GM23338 (cell line): ENCODE measurements at regions not wholly inside any gene's neighbourhood (a gene's known extent, or its start where the extent isn't known, plus 50 kb on each side); places are given as distances from the start of the nearest gene placed in this dataset.

Experiments
- ATAC-seq: fragments of 200-7000 bp; cut with Tn5 transposase; 3 replicates; pipeline ENCODE4 v1.9.1; 2020
- DNase-seq: peaks from one replicate; pipeline ENCODE4 v3.0.0-alpha.2; 2015; ENCODE audit warnings: low spot score
- H2AFZ ChIP-seq: fragments of 200-600 bp; sonication (generic); 2 replicates; pipeline ENCODE4 v1.8.0; 2016; ENCODE audit warnings: antibody characterized with exemption, mild to moderate bottlenecking, moderate library complexity
- H3F3A ChIP-seq: fragments of 200-600 bp; sonication (generic); replicated peaks from 2 replicates; pipeline ENCODE4 v1.8.0; 2017; ENCODE audit warnings: antibody characterized with exemption, mixed run types, low read depth
- H3K27ac ChIP-seq: fragments of 200-600 bp; sonication (generic); 2 replicates; pipeline ENCODE4 v1.6.1; 2016; ENCODE audit warnings: low read depth
- H3K27me3 ChIP-seq: fragments of 200-600 bp; sonication (generic); 2 replicates; pipeline ENCODE4 v1.8.0; 2016; ENCODE audit warnings: mild to moderate bottlenecking, mixed run types, moderate library complexity; ENCODE audit not compliant: insufficient read depth
- H3K36me3 ChIP-seq: fragments of 200-600 bp; sonication (generic); 2 replicates; pipeline ENCODE4 v1.8.0; 2016; ENCODE audit warnings: mild to moderate bottlenecking; ENCODE audit not compliant: insufficient read depth
- H3K4me1 ChIP-seq: fragments of 200-600 bp; sonication (generic); 2 replicates; pipeline ENCODE4 v1.8.0; 2016; ENCODE audit warnings: mild to moderate bottlenecking, moderate library complexity; ENCODE audit not compliant: insufficient read depth
- H3K4me2 ChIP-seq: fragments of 200-600 bp; sonication (generic); 2 replicates; pipeline ENCODE4 v1.7.1; 2017; ENCODE audit warnings: mixed run types
- H3K4me3 ChIP-seq: fragments of 200-600 bp; sonication (generic); 2 replicates; pipeline ENCODE4 v1.6.1; 2016; ENCODE audit warnings: mixed run types
- H3K79me2 ChIP-seq: fragments of 200-600 bp; sonication (generic); replicated peaks from 2 replicates; pipeline ENCODE4 v1.8.0; 2017; ENCODE audit warnings: mild to moderate bottlenecking; ENCODE audit not compliant: insufficient read depth
- H3K9me2 ChIP-seq: fragments of 200-600 bp; sonication (generic); 2 replicates; pipeline ENCODE4 v1.8.0; 2017; ENCODE audit not compliant: insufficient read depth
- H4K20me1 ChIP-seq: fragments of 200-600 bp; sonication (generic); replicated peaks from 2 replicates; pipeline ENCODE4 v1.8.0; 2017; ENCODE audit warnings: mild to moderate bottlenecking; ENCODE audit not compliant: insufficient read depth
- H3K27ac Mint-ChIP-seq: 2 replicates; pipeline ENCODE4 v1.8.0; 2020; ENCODE audit warnings: inconsistent platforms, mild to moderate bottlenecking, moderate library complexity, mixed read lengths
- H3K27me3 Mint-ChIP-seq: 3 replicates; pipeline ENCODE4 v1.8.0; 2022; ENCODE audit warnings: low read depth, mild to moderate bottlenecking, moderate library complexity, mixed read lengths, inconsistent platforms; ENCODE audit not compliant: insufficient read depth, poor library complexity
- H3K36me3 Mint-ChIP-seq: 3 replicates; pipeline ENCODE4 v1.8.0; 2021; ENCODE audit warnings: low read depth, mild to moderate bottlenecking, inconsistent platforms, moderate library complexity, mixed read lengths
- H3K4me1 Mint-ChIP-seq: 3 replicates; pipeline ENCODE4 v1.8.0; 2020; ENCODE audit warnings: mild to moderate bottlenecking, inconsistent platforms, mixed read lengths
- H3K4me3 Mint-ChIP-seq: 3 replicates; pipeline ENCODE4 v1.8.0; 2021; ENCODE audit warnings: moderate library complexity, mild to moderate bottlenecking, inconsistent platforms, mixed read lengths
- H3K9me3 Mint-ChIP-seq: 3 replicates; pipeline ENCODE4 v1.8.0; 2020; ENCODE audit warnings: moderate library complexity, mild to moderate bottlenecking, inconsistent platforms, mixed read lengths
- CREB1 ChIP-seq: fragments of 250-450 bp; sonication (Bioruptor Pico); IDR thresholded peaks from 2 replicates; pipeline ENCODE4 v1.5.0; 2020; ENCODE audit warnings: low read depth, mild to moderate bottlenecking, moderate library complexity
- CTCF ChIP-seq, 2 experiments: fragments of 200-600 bp in 1 of 2; sonication (generic) in 1 of 2; conservative IDR thresholded peaks; 2 replicates each; pipeline versions ENCODE4 v1.5.1 to v1.6.1; 2016 to 2017; ENCODE audit warnings: antibody characterized with exemption in 2 of 2, low read depth in 2 of 2, mild to moderate bottlenecking in 2 of 2, moderate library complexity in 1 of 2
- EZH2 ChIP-seq: fragments of 200-600 bp; sonication (generic); IDR thresholded peaks from one replicate; pipeline ENCODE4 v1.8.0; 2017; ENCODE audit warnings: antibody characterized with exemption, mild to moderate bottlenecking, low read depth; ENCODE audit not compliant: unreplicated experiment
- EZH2phosphoT487 ChIP-seq: fragments of 200-600 bp; sonication (generic); IDR thresholded peaks from one replicate; pipeline ENCODE4 v1.8.1; 2018; ENCODE audit warnings: antibody characterized with exemption; ENCODE audit not compliant: unreplicated experiment
- JUNB ChIP-seq: IDR thresholded peaks from one replicate; pipeline ENCODE4 v1.6.1; 2016; ENCODE audit warnings: antibody characterized with exemption; ENCODE audit not compliant: unreplicated experiment
- NANOG ChIP-seq: IDR thresholded peaks from 2 replicates; pipeline ENCODE4 v1.6.1; 2016; ENCODE audit warnings: antibody characterized with exemption, borderline replicate concordance
- POLR2AphosphoS5 ChIP-seq: IDR thresholded peaks from 2 replicates; pipeline ENCODE4 v1.6.1; 2016; ENCODE audit warnings: antibody characterized with exemption, low read depth
- STAT1 ChIP-seq: IDR thresholded peaks from one replicate; pipeline ENCODE4 v1.6.1; 2016; ENCODE audit warnings: antibody characterized with exemption; ENCODE audit not compliant: unreplicated experiment
- ZNF114 ChIP-seq: fragments of 250-450 bp; sonication (Bioruptor Pico); IDR thresholded peaks from 2 replicates; pipeline ENCODE4 v1.5.0; 2020; ENCODE audit warnings: mild to moderate bottlenecking, moderate library complexity
- ZNF331 ChIP-seq: fragments of 250-450 bp; sonication (Bioruptor Pico); IDR thresholded peaks from 2 replicates; pipeline ENCODE4 v1.5.0; 2020; ENCODE audit warnings: low read depth, mild to moderate bottlenecking, moderate library complexity
- ZNF462 ChIP-seq: fragments of 250-450 bp; sonication (Bioruptor Pico); IDR thresholded peaks from 2 replicates; pipeline ENCODE4 v1.5.0; 2020; ENCODE audit warnings: mild to moderate bottlenecking, moderate library complexity
- TF ChIP-seq, protein P1 (sequence below): IDR thresholded peaks from 2 replicates; pipeline ENCODE4 v1.6.1; 2016; ENCODE audit warnings: antibody characterized with exemption
- TF ChIP-seq, protein P2 (sequence below): IDR thresholded peaks from one replicate; pipeline ENCODE4 v1.6.1; 2018; ENCODE audit warnings: antibody characterized with exemption; ENCODE audit not compliant: unreplicated experiment

DNA sequence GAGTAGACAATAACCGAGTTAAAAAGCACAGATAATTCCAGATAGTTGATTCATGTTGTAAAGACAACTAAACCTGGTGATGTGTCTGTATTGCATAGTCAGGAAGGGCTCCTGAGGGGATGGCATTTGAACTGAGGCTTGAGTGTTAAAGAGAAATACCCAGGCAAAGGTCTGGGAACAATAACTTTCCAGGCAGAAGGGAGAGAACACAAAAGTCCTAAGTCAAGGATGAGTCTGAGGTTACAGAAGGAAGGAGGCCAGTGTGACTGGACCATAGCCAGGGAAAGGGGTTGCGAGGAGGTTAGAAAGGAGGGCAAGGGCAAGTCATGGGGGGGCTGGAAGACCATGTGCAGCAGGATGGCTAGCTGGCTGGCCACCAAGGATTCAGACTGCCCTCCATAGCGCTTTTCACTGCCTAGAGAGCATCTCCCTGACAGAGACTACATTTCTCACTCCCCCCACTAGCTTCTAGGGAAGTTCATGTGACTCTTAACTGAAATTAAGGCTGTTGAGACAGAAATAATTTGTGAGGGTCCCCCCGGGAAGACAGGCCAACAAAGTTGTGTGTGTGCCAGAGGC, 135.5 kb upstream of the CREB1 start:
- no peak for DNase-seq

More for the DNA sequence above, 135.5 kb upstream of the CREB1 start:
- H3K4me2 ChIP-seq = no peak overlapping the region
- H3K79me2 ChIP-seq = no peaks in the 10 kb centered on the region
- 0 out of 2 replicates have a peak, but pooled peaks cover 3% of the 10 kb centered on the region for H3K9me2 ChIP-seq
- Mint-ChIP-seq H3K4me1 (peaks cover 6% of the 10 kb centered on the region), H3K9me3 (no peaks in the 10 kb centered on the region), H3K4me3 (no peak overlapping the region), H3K27me3 (no peaks in the 10 kb centered on the region), H3K36me3 (no peaks in the 10 kb centered on the region), H3K27ac (no peak overlapping the region)
- ATAC-seq = no peak
- peaks cover 14% of the 10 kb centered on the region; the same call in 1 of the 2 replicates for H3K4me1 ChIP-seq
- H3F3A ChIP-seq = no peaks in the 10 kb centered on the region
- H3K27ac ChIP-seq = no peak overlapping the region
- no peaks in the 10 kb centered on the region for H3K27me3 ChIP-seq
- no peaks in the 10 kb centered on the region for H4K20me1 ChIP-seq
- TF ChIP-seq CTCF (conservative IDR thresholded peaks at IDR 0.05; ENCODE audit: low read depth in 2 of 2) (no peak), NANOG (no peak), POLR2AphosphoS5 (no peak), JUNB (no peak), ZNF462 (CRISPR knock-in tag) (no peak), ZNF114 (CRISPR knock-in tag) (no peak), STAT1 (no peak), ZNF331 (CRISPR knock-in tag) (no peak), EZH2phosphoT487 (no peak), CREB1 (CRISPR knock-in tag) (no peak), EZH2 (no peak)
- TF ChIP-seq, protein P1, sequence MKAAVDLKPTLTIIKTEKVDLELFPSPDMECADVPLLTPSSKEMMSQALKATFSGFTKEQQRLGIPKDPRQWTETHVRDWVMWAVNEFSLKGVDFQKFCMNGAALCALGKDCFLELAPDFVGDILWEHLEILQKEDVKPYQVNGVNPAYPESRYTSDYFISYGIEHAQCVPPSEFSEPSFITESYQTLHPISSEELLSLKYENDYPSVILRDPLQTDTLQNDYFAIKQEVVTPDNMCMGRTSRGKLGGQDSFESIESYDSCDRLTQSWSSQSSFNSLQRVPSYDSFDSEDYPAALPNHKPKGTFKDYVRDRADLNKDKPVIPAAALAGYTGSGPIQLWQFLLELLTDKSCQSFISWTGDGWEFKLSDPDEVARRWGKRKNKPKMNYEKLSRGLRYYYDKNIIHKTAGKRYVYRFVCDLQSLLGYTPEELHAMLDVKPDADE = no peak
- TF ChIP-seq, protein P2, sequence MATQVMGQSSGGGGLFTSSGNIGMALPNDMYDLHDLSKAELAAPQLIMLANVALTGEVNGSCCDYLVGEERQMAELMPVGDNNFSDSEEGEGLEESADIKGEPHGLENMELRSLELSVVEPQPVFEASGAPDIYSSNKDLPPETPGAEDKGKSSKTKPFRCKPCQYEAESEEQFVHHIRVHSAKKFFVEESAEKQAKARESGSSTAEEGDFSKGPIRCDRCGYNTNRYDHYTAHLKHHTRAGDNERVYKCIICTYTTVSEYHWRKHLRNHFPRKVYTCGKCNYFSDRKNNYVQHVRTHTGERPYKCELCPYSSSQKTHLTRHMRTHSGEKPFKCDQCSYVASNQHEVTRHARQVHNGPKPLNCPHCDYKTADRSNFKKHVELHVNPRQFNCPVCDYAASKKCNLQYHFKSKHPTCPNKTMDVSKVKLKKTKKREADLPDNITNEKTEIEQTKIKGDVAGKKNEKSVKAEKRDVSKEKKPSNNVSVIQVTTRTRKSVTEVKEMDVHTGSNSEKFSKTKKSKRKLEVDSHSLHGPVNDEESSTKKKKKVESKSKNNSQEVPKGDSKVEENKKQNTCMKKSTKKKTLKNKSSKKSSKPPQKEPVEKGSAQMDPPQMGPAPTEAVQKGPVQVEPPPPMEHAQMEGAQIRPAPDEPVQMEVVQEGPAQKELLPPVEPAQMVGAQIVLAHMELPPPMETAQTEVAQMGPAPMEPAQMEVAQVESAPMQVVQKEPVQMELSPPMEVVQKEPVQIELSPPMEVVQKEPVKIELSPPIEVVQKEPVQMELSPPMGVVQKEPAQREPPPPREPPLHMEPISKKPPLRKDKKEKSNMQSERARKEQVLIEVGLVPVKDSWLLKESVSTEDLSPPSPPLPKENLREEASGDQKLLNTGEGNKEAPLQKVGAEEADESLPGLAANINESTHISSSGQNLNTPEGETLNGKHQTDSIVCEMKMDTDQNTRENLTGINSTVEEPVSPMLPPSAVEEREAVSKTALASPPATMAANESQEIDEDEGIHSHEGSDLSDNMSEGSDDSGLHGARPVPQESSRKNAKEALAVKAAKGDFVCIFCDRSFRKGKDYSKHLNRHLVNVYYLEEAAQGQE = no peak
- no peak overlapping the region for H3K4me3 ChIP-seq
- H3K36me3 ChIP-seq = no peaks in the 10 kb centered on the region
- peak overlapping the region; percentile 83; the same call in 1 of the 2 replicates for H2AFZ ChIP-seq
